Smooth muscle cell (in vitro differentiated cells): ENCODE measurements at regions not wholly inside any gene's neighbourhood (a gene's known extent, or its start where the extent isn't known, plus 50 kb on each side); places are given as distances from the start of the nearest gene placed in this dataset.

Experiments
- DNase-seq: peaks from one replicate; lab custom pipeline; 2025; ENCODE audit not compliant: unreplicated experiment; lab: John Stamatoyannopoulos, UW
- H2AFZ ChIP-seq: fragments of 200-600 bp; sonication (generic); 2 replicates; pipeline ENCODE4 v1.6.0; 2016; ENCODE audit warnings: antibody characterized with exemption, low read depth, mild to moderate bottlenecking
- H3F3A ChIP-seq: fragments of 200-600 bp; sonication (generic); 2 replicates; pipeline ENCODE4 v1.6.0; 2017; ENCODE audit warnings: antibody characterized with exemption, low read depth
- H3K27ac ChIP-seq: fragments of 200-600 bp; sonication (generic); 2 replicates; pipeline ENCODE4 v1.5.1; 2016; ENCODE audit warnings: low read depth, mild to moderate bottlenecking
- H3K27me3 ChIP-seq: fragments of 200-600 bp; sonication (generic); 2 replicates; pipeline ENCODE4 v1.6.1; 2016; ENCODE audit warnings: low read depth, mild to moderate bottlenecking
- H3K36me3 ChIP-seq: fragments of 200-600 bp; sonication (generic); 2 replicates; pipeline ENCODE4 v1.5.1; 2016; ENCODE audit warnings: low read depth
- H3K4me1 ChIP-seq: fragments of 200-600 bp; sonication (generic); 2 replicates; pipeline ENCODE4 v1.5.1; 2016; ENCODE audit warnings: low read depth
- H3K4me2 ChIP-seq: fragments of 200-600 bp; sonication (generic); 2 replicates; pipeline ENCODE4 v1.6.0; 2016; ENCODE audit warnings: mild to moderate bottlenecking
- H3K4me3 ChIP-seq: fragments of 200-600 bp; sonication (generic); 2 replicates; pipeline ENCODE4 v1.5.1; 2016; ENCODE audit warnings: mild to moderate bottlenecking
- H3K79me2 ChIP-seq: fragments of 200-600 bp; sonication (generic); 2 replicates; pipeline ENCODE4 v1.6.0; 2016; ENCODE audit warnings: low read depth, mild to moderate bottlenecking
- H3K9ac ChIP-seq: fragments of 200-600 bp; sonication (generic); 2 replicates; pipeline ENCODE4 v1.6.0; 2016; ENCODE audit warnings: low read depth
- H3K9me3 ChIP-seq: fragments of 200-600 bp; sonication (generic); replicated peaks from 2 replicates; pipeline ENCODE4 v1.5.1; 2016; ENCODE audit warnings: low read depth
- H4K20me1 ChIP-seq: fragments of 200-600 bp; sonication (generic); 2 replicates; pipeline ENCODE4 v1.6.0; 2016; ENCODE audit warnings: low read depth
- CTCF ChIP-seq: fragments of 200-600 bp; sonication (generic); IDR thresholded peaks from 2 replicates; pipeline ENCODE4 v1.5.1; 2017; ENCODE audit warnings: borderline replicate concordance, mild to moderate bottlenecking, antibody characterized with exemption; ENCODE audit not compliant: insufficient read depth, poor library complexity, severe bottlenecking
- WGBS: methylation state at CpG from one replicate; pipeline ENCODE4 v1.1.7; 2016; ENCODE audit warnings: low lambda C conversion rate; 5-methylcytosine and 5-hydroxymethylcytosine counted together

DNA sequence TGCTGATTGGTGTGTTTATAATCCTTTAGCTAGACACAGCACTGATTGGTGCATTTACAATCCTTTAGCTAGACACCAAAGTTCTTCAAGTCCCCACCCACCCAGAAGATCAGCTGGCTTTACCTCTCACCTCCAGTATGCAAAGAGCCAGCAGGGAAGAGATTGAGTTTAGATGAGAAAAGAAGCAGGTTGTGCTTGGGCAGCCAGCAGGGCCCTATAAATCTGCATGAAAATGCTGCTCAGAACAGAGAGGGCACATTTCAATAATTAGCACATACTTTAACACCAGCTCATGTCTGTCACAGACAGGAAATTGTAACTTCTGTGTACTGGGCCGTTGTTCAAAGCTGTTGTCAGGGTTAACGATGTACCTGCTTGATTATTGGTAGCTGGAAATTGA is 1204.3 kb downstream of the UQCRFS1 start:
- no peaks in the 10 kb centered on the region for H3K9me3 ChIP-seq
- no peak for DNase-seq
- no peak overlapping the region for H3K9ac ChIP-seq
- no peaks in the 10 kb centered on the region for H3K79me2 ChIP-seq
- H3F3A ChIP-seq: no peaks in the 10 kb centered on the region
- H4K20me1 ChIP-seq: no peaks in the 10 kb centered on the region
- no peak overlapping the region for H3K27ac ChIP-seq
- no peaks in the 10 kb centered on the region for H3K27me3 ChIP-seq
- no peaks in the 10 kb centered on the region for H3K36me3 ChIP-seq
- no peak overlapping the region for H3K4me3 ChIP-seq
- no peak for TF ChIP-seq CTCF
- WGBS: 65% methylated on average over 2 of the region's 2 CpGs
- no peaks in the 10 kb centered on the region for H3K4me1 ChIP-seq
- no peak overlapping the region for H2AFZ ChIP-seq
- peak overlapping the region; percentile 35 for H3K4me2 ChIP-seq

DNA sequence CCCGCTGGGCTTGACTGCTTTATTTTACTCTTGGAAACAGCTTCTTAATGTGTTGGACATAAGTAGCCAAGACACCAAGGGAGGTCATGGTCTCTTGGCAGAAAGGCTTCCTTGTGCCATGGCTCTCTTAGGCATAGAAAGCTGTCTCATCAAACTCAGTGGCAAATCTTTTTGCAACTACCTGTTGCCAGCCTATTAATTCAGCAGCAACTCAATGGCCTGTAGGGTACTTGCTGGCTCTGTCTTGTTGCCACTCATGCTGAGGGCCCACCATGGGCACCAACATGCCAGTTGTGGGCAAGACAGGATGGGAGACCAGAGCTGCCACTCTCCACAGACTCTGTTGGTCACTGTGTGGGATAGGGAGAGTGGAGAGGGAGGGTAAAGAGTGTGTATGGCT is 1209.4 kb downstream of the UQCRFS1 start:
- no peak overlapping the region for H3K4me3 ChIP-seq
- H3K9ac ChIP-seq: no peak overlapping the region
- no peak for DNase-seq
- no peaks in the 10 kb centered on the region for H3K79me2 ChIP-seq
- H3K27ac ChIP-seq: no peak overlapping the region
- no peaks in the 10 kb centered on the region for H3K9me3 ChIP-seq
- H2AFZ ChIP-seq: no peak overlapping the region
- H3K4me2 ChIP-seq: no peak overlapping the region
- H4K20me1 ChIP-seq: no peaks in the 10 kb centered on the region
- WGBS: 82% methylated on average over 1 of the region's 1 CpG
- H3K27me3 ChIP-seq: no peaks in the 10 kb centered on the region
- H3K36me3 ChIP-seq: no peaks in the 10 kb centered on the region
- H3F3A ChIP-seq: no peaks in the 10 kb centered on the region
- H3K4me1 ChIP-seq: no peaks in the 10 kb centered on the region
- TF ChIP-seq CTCF: no peak

DNA sequence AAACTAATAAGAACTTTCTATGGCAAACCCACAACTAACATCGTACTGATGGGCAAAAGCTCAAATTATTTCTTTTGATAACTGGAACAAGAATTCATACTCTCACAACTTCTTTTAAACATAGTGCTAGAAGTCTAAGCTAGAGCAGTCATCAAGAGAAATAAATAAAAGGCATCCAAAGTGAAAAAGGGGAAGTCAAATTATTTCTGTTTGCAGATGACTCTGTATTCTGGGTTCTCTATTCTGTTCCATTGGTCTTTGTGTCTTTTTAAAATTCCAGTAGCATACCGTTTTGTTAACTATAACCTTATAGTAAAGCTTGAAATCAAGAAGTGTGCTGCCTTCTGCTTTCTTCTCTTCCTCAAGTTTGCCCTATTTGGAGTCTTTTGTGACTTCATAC is 1215.9 kb downstream of the UQCRFS1 start:
- no peak overlapping the region for H3K9ac ChIP-seq
- no peaks in the 10 kb centered on the region for H3K27me3 ChIP-seq
- no peak for TF ChIP-seq CTCF
- H3K4me3 ChIP-seq: no peak overlapping the region
- no peak for DNase-seq
- H3K4me2 ChIP-seq: no peak overlapping the region
- no peaks in the 10 kb centered on the region for H3F3A ChIP-seq
- H2AFZ ChIP-seq: no peak overlapping the region
- WGBS: 82% methylated on average over 2 of the region's 2 CpGs
- no peaks in the 10 kb centered on the region for H3K4me1 ChIP-seq
- H3K9me3 ChIP-seq: no peaks in the 10 kb centered on the region
- H3K36me3 ChIP-seq: no peaks in the 10 kb centered on the region
- no peak overlapping the region for H3K27ac ChIP-seq
- H4K20me1 ChIP-seq: no peaks in the 10 kb centered on the region
- no peaks in the 10 kb centered on the region for H3K79me2 ChIP-seq
